Suprapubic skin (tissue), 4 donors: ENCODE measurements at regions not wholly inside any gene's neighbourhood (a gene's known extent, or its start where the extent isn't known, plus 50 kb on each side); places are given as distances from the start of the nearest gene placed in this dataset.

Experiments
- CTCF ChIP-seq, 2 donors: fragments of 200-600 bp in 1 of 2; fragments of 450-650 bp in 1 of 2; sonication (generic) in 1 of 2; IDR thresholded peaks; one replicate each; pipeline ENCODE4 v1.5.1; 2016 to 2019; ENCODE audit warnings: antibody characterized with exemption in 2 of 2, mild to moderate bottlenecking in 1 of 2, moderate library complexity in 1 of 2
- EP300 ChIP-seq: sonication (generic); formaldehyde crosslinking; IDR thresholded peaks from one replicate; pipeline ENCODE4 v1.6.1; 2017; ENCODE audit warnings: antibody characterized with exemption
- POLR2A ChIP-seq, 2 donors: fragments of 450-650 bp; IDR thresholded peaks; one replicate each; pipeline ENCODE4 v1.6.1; 2017; ENCODE audit warnings: antibody characterized with exemption in 2 of 2, mild to moderate bottlenecking in 2 of 2, moderate library complexity in 2 of 2
- POLR2AphosphoS5 ChIP-seq, 3 donors: sonication (generic); formaldehyde crosslinking; IDR thresholded peaks; one replicate each; pipeline ENCODE4 v1.6.1; 2017; ENCODE audit warnings: antibody characterized with exemption in 3 of 3

- TF ChIP-seq CTCF (IDR thresholded peaks at IDR 0.05): no peak
- TF ChIP-seq EP300: no peak
- TF ChIP-seq POLR2A (IDR thresholded peaks at IDR 0.05): no peak
- TF ChIP-seq POLR2AphosphoS5 (IDR thresholded peaks at IDR 0.05): no peak
Observed at GRCh38 chr3:157793745-157794144, 290.5 kb upstream of the VEPH1 start.
